ENCODE measurements at regions not wholly inside any gene's neighbourhood (a gene's known extent, or its start where the extent isn't known, plus 50 kb on each side); places are given as distances from the start of the nearest gene placed in this dataset.
"Not testable (repeated sequence)": the region's sequence is repeated elsewhere in the genome, so short reads cannot be mapped to it uniquely, and the experiment has no call there.

GRCh38 chr4:34221986-34222385 lies 2022.3 kb downstream of the ARAP2 start:
- ATAC-seq (no peak), DNase-seq (no peak)
- intact Hi-C loops (cut with micrococcal nuclease) = no loop called here

- ATAC-seq = no peak
- no peak for DNase-seq
- intact Hi-C loops (cut with micrococcal nuclease) = no loop called here
Observed at GRCh38 chr4:34236118-34236517, 2008.2 kb downstream of the ARAP2 start.

- ATAC-seq = no peak
- intact Hi-C loops (cut with micrococcal nuclease) = no loop called here
- no peak for DNase-seq
Observed at GRCh38 chr4:34245276-34245675, 1999.0 kb downstream of the ARAP2 start.

GRCh38 chr4:34250562-34250961 lies 1993.8 kb downstream of the ARAP2 start:
- no peak for ATAC-seq
- no peak for DNase-seq
- intact Hi-C loops (cut with micrococcal nuclease) = no loop called here

GRCh38 chr4:34253239-34253638 lies 1991.1 kb downstream of the ARAP2 start:
- intact Hi-C loops (cut with micrococcal nuclease) = no loop called here
- no peak for ATAC-seq

GRCh38 chr4:34258176-34258575 lies 1986.1 kb downstream of the ARAP2 start:
- DNase-seq (no peak), ATAC-seq (no peak)
- intact Hi-C loops (cut with micrococcal nuclease) = no loop called here

More at GRCh38 chr4:34253239-34253638, 1991.1 kb downstream of the ARAP2 start:
- no peak for DNase-seq

GRCh38 chr4:34261799-34262314 lies 1982.5 kb downstream of the ARAP2 start:
- intact Hi-C loops (cut with micrococcal nuclease) = no loop called here
- DNase-seq = no peak
- no peak for ATAC-seq

- DNase-seq (no peak), ATAC-seq (no peak)
- intact Hi-C loops (cut with micrococcal nuclease) = no loop called here
Observed at GRCh38 chr4:34269613-34270012, 1974.7 kb downstream of the ARAP2 start.

GRCh38 chr4:34271479-34272355 lies 1972.6 kb downstream of the ARAP2 start:
- no peak for DNase-seq
- intact Hi-C loops (cut with micrococcal nuclease) = no loop called here
- ATAC-seq = no peak

GRCh38 chr4:34279011-34279410 lies 1965.3 kb downstream of the ARAP2 start:
- ATAC-seq = no peak
- intact Hi-C loops (cut with micrococcal nuclease) = no loop called here
- DNase-seq = no peak

- no peak for ATAC-seq
- DNase-seq = no peak
- intact Hi-C loops (cut with micrococcal nuclease) = no loop called here
Observed at GRCh38 chr4:34280131-34280530, 1964.2 kb downstream of the ARAP2 start.

- no peak for DNase-seq
- no peak for ATAC-seq
- intact Hi-C loops (cut with micrococcal nuclease) = no loop called here
Observed at GRCh38 chr4:34281826-34282225, 1962.5 kb downstream of the ARAP2 start.

- intact Hi-C loops (cut with micrococcal nuclease) = no loop called here
- ATAC-seq (no peak), DNase-seq (no peak)
Observed at GRCh38 chr4:34289489-34289888, 1954.8 kb downstream of the ARAP2 start.

- ATAC-seq (no peak), DNase-seq (no peak)
- intact Hi-C loops (cut with micrococcal nuclease) = no loop called here
Observed at GRCh38 chr4:34289962-34290361, 1954.4 kb downstream of the ARAP2 start.

GRCh38 chr4:34293459-34293858 lies 1950.9 kb downstream of the ARAP2 start:
- intact Hi-C loops (cut with micrococcal nuclease) = no loop called here
- no peak for ATAC-seq
- DNase-seq = no peak

GRCh38 chr4:34309383-34309906 lies 1934.9 kb downstream of the ARAP2 start:
- DNase-seq (no peak), ATAC-seq (no peak)
- intact Hi-C loops (cut with micrococcal nuclease) = no loop called here

GRCh38 chr4:34318773-34319172 lies 1925.5 kb downstream of the ARAP2 start:
- intact Hi-C loops (cut with micrococcal nuclease) = no loop called here
- DNase-seq = no peak
- ATAC-seq = no peak

- intact Hi-C loops (cut with micrococcal nuclease) = no loop called here
- ATAC-seq = no peak
- no peak for DNase-seq
Observed at GRCh38 chr4:34323549-34324320, 1920.6 kb downstream of the ARAP2 start.

- ATAC-seq = no peak
- intact Hi-C loops (cut with micrococcal nuclease) = no loop called here
- DNase-seq = no peak
Observed at GRCh38 chr4:34328939-34329338, 1915.4 kb downstream of the ARAP2 start.

- DNase-seq; intact Hi-C loops (cut with micrococcal nuclease); ATAC-seq: not testable (repeated sequence)
Observed at GRCh38 chr4:34335156-34335555, 1909.2 kb downstream of the ARAP2 start.

Data from left ventricle myocardium superior (tissue), 1 donor.